Fibroblast of pulmonary artery (primary cell): ENCODE measurements at regions not wholly inside any gene's neighbourhood (a gene's known extent, or its start where the extent isn't known, plus 50 kb on each side); places are given as distances from the start of the nearest gene placed in this dataset.

Experiments
- DNase-seq: peaks from one replicate; pipeline ENCODE4 v3.0.0-alpha.2; 2010; ENCODE audit warnings: low read depth
- H3K4me3 ChIP-seq: replicated peaks from 2 replicates; pipeline ENCODE4 v1.5.1; 2011; ENCODE audit warnings: low read depth, mild to moderate bottlenecking, control low read depth, low read length, moderate library complexity
- TF ChIP-seq, protein P1 (sequence below): IDR thresholded peaks from 2 replicates; pipeline ENCODE4 v1.5.1; 2011; ENCODE audit warnings: mild to moderate bottlenecking, control low read depth, low read length, inconsistent platforms; ENCODE audit errors: missing control alignments

DNA sequence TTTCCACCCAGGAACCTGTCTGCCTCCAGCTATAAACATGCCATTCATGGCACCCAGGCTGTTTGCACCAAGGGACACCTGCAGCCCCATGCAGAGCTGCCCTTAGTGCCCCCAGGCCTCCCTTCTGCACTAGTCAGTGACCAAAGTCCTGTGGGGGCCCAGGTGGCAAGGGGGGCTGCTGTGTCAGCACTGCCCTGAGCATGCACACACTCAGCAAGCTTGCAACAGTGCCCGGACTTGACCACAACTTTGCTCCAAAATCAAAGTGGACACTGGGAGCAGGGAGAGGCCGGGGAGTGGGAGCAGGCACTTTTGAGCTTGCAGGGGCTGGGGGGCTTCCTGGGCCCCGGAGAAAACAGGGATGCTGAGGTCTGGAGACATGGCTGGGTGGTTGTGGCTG lies 192.9 kb upstream of the MBL2 start:
- TF ChIP-seq, protein P1, sequence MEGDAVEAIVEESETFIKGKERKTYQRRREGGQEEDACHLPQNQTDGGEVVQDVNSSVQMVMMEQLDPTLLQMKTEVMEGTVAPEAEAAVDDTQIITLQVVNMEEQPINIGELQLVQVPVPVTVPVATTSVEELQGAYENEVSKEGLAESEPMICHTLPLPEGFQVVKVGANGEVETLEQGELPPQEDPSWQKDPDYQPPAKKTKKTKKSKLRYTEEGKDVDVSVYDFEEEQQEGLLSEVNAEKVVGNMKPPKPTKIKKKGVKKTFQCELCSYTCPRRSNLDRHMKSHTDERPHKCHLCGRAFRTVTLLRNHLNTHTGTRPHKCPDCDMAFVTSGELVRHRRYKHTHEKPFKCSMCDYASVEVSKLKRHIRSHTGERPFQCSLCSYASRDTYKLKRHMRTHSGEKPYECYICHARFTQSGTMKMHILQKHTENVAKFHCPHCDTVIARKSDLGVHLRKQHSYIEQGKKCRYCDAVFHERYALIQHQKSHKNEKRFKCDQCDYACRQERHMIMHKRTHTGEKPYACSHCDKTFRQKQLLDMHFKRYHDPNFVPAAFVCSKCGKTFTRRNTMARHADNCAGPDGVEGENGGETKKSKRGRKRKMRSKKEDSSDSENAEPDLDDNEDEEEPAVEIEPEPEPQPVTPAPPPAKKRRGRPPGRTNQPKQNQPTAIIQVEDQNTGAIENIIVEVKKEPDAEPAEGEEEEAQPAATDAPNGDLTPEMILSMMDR = no peak
- H3K4me3 ChIP-seq = no peak overlapping the region

DNA sequence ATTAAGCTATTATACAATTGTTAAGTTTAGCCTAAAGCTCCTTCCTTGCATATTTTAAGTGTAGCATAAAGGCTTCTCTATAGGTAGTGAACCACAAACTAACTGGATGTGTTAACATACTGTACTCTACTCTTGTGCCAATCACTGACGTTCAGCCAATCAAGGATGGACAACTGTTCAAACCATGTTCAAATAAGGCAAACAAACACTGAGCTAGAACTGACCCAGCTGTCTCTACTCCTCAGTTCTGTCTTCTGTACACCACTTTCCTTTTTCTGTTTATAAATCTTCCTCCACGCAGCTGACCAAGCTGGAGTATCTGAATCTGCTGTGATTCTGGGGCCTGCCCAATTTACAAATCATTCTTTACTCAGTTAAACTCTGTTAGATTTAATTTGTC lies 188.7 kb upstream of the MBL2 start:
- DNase-seq = no peak
- no peak overlapping the region for H3K4me3 ChIP-seq
- TF ChIP-seq, protein P1 = no peak

More for the DNA sequence above, 192.9 kb upstream of the MBL2 start:
- DNase-seq = no peak

DNA sequence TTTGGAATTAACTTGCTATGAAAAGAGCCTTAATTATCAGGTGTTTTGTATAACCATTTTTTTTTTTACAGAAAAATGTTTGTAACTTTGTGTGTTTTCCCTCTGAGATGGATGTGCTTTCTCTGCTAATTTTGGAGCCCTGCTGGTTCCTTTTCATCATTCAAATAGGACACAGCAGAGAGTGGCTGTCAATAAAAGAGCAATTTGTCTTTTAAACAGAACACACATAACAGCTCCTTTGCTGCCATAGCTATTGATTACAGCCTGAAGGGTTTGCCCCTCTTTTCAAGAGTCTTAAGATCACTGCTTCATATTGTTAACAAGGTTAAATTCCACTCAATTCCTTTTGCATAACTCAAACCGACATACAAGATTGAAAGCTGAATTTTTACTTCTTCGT lies 187.2 kb upstream of the MBL2 start:
- DNase-seq = no peak
- TF ChIP-seq, protein P1 = no peak
- H3K4me3 ChIP-seq = no peak overlapping the region

DNA sequence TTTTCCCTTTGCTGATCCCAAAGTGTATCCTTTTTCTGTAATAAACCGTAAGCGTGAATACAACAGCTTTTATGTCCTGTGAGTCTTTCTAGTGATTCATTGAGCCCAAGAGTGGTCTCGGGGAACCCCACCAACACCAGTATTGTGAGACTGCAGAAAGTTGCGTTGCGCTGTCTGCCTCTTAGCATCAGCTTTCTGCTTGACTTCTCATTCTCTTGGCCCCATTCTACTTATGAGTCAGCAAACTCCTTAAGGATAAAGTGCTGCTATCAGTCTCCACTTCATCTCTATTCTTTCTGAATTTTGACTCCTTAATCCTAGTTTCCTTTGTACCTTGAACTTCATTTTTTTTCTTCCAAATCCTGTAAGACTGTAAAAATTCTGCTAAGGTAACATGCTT lies 184.3 kb upstream of the MBL2 start:
- TF ChIP-seq, protein P1 = no peak
- no peak overlapping the region for H3K4me3 ChIP-seq
- peak; percentile 10 for DNase-seq

DNA sequence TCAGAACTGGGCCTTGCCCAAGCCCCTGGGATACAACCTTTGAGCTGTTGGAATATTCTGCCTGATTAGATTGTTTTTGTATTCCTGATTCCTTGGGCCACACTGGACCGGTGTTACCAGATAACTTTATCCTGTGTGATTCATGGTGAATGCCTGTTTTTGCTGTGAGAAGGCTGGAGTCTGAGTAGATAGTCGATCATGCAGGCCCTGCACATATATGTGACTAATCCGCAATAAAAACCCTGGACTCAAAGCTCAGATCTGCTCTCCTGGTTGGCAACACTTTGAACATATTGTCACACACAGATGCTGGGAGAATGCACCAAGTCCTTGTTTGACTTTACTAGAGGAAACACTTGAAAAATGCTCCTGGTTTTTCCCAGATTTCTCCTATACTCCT lies 183.9 kb upstream of the MBL2 start:
- DNase-seq = no peak
- TF ChIP-seq, protein P1 = no peak
- H3K4me3 ChIP-seq = no peak overlapping the region

DNA sequence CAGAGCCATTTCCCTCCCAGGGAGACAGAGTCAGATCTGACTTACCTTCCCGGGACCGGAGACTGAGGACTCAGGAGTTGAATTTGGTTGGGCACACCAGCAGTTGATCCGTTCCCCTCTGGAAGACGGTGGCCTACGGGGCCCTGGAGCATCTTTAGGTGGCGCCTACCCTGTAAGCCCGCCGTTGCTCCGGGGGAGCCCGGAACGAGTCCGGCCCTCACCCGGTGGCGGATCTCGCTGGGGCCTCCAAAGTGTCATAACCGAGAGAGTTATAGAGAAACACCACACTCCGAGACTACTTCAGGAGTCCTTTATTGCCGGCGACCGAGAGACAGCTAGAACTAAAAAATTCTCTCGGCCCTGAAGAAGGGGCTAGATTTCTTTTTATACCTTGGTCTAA lies 182.8 kb upstream of the MBL2 start:
- no peak overlapping the region for H3K4me3 ChIP-seq
- DNase-seq = no peak
- TF ChIP-seq, protein P1 = no peak

DNA sequence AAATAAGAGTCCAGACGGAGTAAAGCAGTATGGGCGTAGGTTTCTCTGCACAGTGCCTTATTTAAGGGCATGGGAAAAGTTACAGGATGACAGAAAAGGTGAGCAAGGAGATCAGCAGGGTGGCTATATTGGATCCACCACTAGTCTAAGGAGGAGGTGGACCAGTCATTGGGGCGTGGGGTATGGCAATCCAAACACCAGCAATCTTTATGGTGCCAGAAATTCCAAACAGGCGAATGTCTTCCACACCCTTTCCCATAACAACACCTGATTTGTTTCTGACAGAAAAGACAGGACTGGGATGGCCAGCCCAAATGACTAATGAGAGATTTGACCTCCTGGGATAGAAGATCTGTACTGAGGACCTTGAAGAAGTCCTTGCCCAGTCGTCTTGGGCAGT lies 181.8 kb upstream of the MBL2 start:
- TF ChIP-seq, protein P1 = no peak
- DNase-seq = no peak
- H3K4me3 ChIP-seq = no peak overlapping the region
